Kidney (tissue), 13 donors: ENCODE measurements at regions not wholly inside any gene's neighbourhood (a gene's known extent, or its start where the extent isn't known, plus 50 kb on each side); places are given as distances from the start of the nearest gene placed in this dataset.

Source experiments
- DNase-seq, 5 donors: peaks; one replicate each; pipeline ENCODE4 v3.0.0-alpha.2; 2013 to 2020
- FAIRE-seq: peaks from 2 replicates; lab custom pipeline; 2012; peaks lifted over from hg19 to GRCh38; lab: Jason Lieb, UNC
- H3K27ac ChIP-seq, 2 donors: one replicate each; pipeline ENCODE4 v1.7.0; 2013; ENCODE audit warnings: low read depth in 2 of 2, low read length in 2 of 2, inconsistent platforms in 1 of 2
- H3K27me3 ChIP-seq: one replicate; pipeline ENCODE4 v1.7.1; 2013; ENCODE audit warnings: low read length, inconsistent platforms; ENCODE audit not compliant: control insufficient read depth, insufficient read depth
- H3K36me3 ChIP-seq, 3 donors: one replicate each; pipeline versions ENCODE4 v1.7.0 to v1.7.1; 2013; ENCODE audit warnings: low read length in 3 of 3, control low read depth in 1 of 3, inconsistent platforms in 1 of 3; ENCODE audit not compliant: insufficient read depth in 3 of 3, control insufficient read depth in 2 of 3
- H3K4me1 ChIP-seq, 3 donors: one replicate each; pipeline versions ENCODE4 v1.7.0 to v1.7.1; 2013; ENCODE audit warnings: low read length in 3 of 3, inconsistent platforms in 1 of 3, low read depth in 1 of 3; ENCODE audit not compliant: control insufficient read depth in 2 of 3, insufficient read depth in 2 of 3
- H3K4me3 ChIP-seq, 3 donors: one replicate each; pipeline versions ENCODE4 v1.7.0 to v1.8.1; 2013; ENCODE audit warnings: low read length in 3 of 3, control low read depth in 1 of 3, inconsistent platforms in 1 of 3
- H3K9ac ChIP-seq, 3 donors: one replicate each; pipeline versions ENCODE4 v1.7.0 to v1.7.1; 2013; ENCODE audit warnings: low read length in 3 of 3, control low read depth in 1 of 3, inconsistent platforms in 1 of 3
- H3K9me3 ChIP-seq, 3 donors: one replicate each; pipeline versions ENCODE4 v1.7.0 to v1.7.1; 2013; ENCODE audit warnings: low read length in 3 of 3, control low read depth in 1 of 3, inconsistent platforms in 1 of 3; ENCODE audit not compliant: control insufficient read depth in 2 of 3, insufficient read depth in 1 of 3
- intact Hi-C: fragments of 100-400 bp; cut with DNase I; formaldehyde crosslinking; loops from one replicate; pipeline ENCODE4 v1.11.1; 2022
- TF ChIP-seq, protein P1 (sequence below): IDR thresholded peaks from 3 replicates; pipeline ENCODE4 v1.5.1; 2012; ENCODE audit warnings: mild to moderate bottlenecking, moderate library complexity, borderline replicate concordance; ENCODE audit not compliant: insufficient read depth; ENCODE audit errors: extremely low read depth
- donor health status: control.
- donor health status: control.
- donor health status: control.
- donor health status: control.
- donor health status: control.
- donor health status: DM: yes; HTN: yes; CAD: no.
- donor health status: Normal renal cell carcinoma (clear cell type).

DNA sequence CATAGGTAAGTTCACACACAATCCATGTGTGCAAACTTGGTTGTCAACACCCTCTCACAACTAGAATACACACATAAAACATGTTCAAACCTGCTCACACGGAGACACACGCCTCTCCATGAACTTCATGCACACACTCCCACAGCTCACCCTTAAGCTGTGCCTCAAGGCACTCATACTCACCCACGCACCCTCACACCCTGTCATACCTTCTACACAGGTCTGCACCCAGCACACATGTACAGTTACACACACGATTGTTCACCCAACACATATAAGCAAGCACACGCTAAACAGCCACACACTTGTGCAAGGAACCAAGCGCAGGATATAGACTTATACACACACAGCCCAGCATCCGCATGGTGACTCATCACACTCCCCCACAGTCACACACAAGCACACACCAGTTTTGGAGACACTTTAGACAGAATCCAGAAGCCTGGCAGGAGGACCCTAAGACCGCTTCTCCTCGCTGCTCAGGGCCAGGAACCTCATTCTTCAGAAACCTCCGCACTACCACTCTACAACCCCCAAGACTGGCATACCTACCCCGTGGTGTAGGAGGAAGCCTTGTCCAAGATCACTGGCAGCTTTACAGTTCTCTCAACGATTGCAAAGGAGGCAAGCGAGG, 58.7 kb upstream of the ZC3H12A start:
- Histone ChIP-seq H3K36me3 (no peaks in the 10 kb centered on the region), H3K4me3 (no peak overlapping the region), H3K9ac (no peak overlapping the region), H3K4me1 (no peaks in the 10 kb centered on the region), H3K9me3 (peaks cover 0 to 6% (median 0%) of the 10 kb centered on the region in 3 donors), H3K27me3 (no peaks in the 10 kb centered on the region), H3K27ac (no peak overlapping the region)
- FAIRE-seq (no peak), DNase-seq (no peak)
- intact Hi-C loops = no loop called here
- TF ChIP-seq, protein P1, sequence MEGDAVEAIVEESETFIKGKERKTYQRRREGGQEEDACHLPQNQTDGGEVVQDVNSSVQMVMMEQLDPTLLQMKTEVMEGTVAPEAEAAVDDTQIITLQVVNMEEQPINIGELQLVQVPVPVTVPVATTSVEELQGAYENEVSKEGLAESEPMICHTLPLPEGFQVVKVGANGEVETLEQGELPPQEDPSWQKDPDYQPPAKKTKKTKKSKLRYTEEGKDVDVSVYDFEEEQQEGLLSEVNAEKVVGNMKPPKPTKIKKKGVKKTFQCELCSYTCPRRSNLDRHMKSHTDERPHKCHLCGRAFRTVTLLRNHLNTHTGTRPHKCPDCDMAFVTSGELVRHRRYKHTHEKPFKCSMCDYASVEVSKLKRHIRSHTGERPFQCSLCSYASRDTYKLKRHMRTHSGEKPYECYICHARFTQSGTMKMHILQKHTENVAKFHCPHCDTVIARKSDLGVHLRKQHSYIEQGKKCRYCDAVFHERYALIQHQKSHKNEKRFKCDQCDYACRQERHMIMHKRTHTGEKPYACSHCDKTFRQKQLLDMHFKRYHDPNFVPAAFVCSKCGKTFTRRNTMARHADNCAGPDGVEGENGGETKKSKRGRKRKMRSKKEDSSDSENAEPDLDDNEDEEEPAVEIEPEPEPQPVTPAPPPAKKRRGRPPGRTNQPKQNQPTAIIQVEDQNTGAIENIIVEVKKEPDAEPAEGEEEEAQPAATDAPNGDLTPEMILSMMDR = no peak

DNA sequence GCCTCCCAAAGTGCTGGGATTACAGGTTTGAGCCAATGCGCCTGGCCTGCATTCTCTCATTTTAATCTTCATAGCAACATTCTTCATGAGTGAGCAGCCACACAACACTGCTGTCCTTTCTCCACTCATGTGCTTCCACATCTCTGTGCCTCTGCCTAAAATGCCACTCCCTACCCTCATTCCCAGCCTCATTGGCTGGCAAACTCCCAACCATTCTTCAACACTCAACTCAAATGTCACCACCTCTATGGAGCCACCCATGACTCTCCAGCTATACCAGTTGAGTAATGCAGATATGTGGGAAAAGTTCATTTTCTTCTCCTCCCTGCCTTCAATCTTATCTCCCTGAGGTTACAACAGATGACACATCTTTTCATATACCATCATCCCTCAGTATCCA, 53.9 kb upstream of the ZC3H12A start:
- no peak for FAIRE-seq

DNA sequence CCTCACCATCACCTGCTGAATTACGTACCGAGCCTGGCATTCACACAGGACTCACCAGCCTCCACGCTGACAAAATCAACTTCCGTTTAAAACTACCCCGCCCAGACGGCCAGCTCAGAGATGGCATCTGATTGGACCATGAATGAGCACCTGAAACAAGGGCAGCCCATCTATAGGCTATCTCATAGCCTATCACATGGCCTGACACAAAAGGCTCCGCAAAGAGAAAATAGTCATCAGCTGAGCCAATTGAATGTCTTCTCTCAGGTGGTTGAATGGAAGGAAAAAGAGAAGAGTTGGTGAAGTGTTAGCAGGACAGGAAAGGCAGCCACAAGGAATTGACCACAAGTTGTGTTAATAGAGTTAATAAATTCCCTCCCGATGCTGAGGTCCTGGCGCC, 50.6 kb upstream of the ZC3H12A start:
- intact Hi-C loops = no loop called here
- Histone ChIP-seq H3K9ac (no peak overlapping the region), H3K4me1 (no peaks in the 10 kb centered on the region), H3K27ac (no peak overlapping the region), H3K9me3 (no peaks in the 10 kb centered on the region), H3K27me3 (no peaks in the 10 kb centered on the region), H3K4me3 (no peak overlapping the region), H3K36me3 (no peaks in the 10 kb centered on the region)
- DNase-seq = no peak
- TF ChIP-seq, protein P1 = no peak
- FAIRE-seq = no peak

More for the DNA sequence above, 53.9 kb upstream of the ZC3H12A start:
- no peak overlapping the region for H3K27ac ChIP-seq
- intact Hi-C loops = no loop called here
- H3K4me1 ChIP-seq = no peaks in the 10 kb centered on the region
- H3K9ac ChIP-seq = no peak overlapping the region
- TF ChIP-seq, protein P1 = no peak
- no peaks in the 10 kb centered on the region for H3K27me3 ChIP-seq
- no peak overlapping the region for H3K4me3 ChIP-seq
- no peaks in the 10 kb centered on the region for H3K36me3 ChIP-seq
- no peak for DNase-seq
- peaks cover 0 to 4% (median 0%) of the 10 kb centered on the region in 3 donors for H3K9me3 ChIP-seq

DNA sequence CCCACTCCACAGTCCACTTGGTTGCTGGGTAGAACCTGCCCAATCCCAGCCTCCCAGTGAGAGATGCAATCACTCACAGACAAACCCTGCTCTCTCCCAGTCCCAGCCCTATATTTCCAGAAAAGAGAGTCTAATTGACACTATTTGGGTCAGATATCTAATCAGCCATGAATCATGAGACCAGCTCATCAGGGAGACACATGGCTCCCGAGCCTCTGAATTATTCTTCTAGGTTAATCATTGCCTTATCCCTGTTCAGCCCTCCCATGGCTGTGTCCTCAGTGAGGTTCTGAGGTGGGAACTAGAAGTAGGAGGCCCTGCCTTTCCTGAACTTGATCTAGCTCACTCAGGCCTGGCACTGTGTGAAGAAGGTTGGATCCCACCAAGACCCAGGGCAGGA, 49.9 kb upstream of the ZC3H12A start:
- no peak overlapping the region for H3K9ac ChIP-seq
- DNase-seq (no peak), FAIRE-seq (no peak)
- H3K27ac ChIP-seq = no peak overlapping the region
- no peaks in the 10 kb centered on the region for H3K9me3 ChIP-seq
- H3K4me1 ChIP-seq = no peaks in the 10 kb centered on the region
- H3K36me3 ChIP-seq = no peaks in the 10 kb centered on the region
- intact Hi-C loops = no loop called here
- TF ChIP-seq, protein P1 = no peak
- no peaks in the 10 kb centered on the region for H3K27me3 ChIP-seq
- no peak overlapping the region for H3K4me3 ChIP-seq
